ENCODE measurements at regions not wholly inside any gene's neighbourhood (a gene's known extent, or its start where the extent isn't known, plus 50 kb on each side); places are given as distances from the start of the nearest gene placed in this dataset.

DNA sequence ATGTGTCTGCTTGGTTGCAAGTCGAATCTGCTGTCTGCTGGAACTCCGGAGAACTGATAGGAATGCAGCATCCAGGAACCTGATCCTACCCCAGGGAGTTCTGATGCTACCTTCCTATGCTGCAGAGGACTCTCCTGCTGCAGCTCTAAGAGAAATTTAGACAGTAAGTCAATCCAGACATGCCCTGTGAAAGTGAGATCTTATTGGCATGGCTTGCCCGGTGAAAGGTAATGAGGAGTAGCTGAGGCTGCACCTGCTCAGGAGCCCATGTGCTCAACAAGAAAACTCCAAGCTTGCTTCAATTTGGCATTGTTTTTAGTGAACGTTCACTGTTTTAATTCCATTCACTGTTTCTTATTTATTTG lies 217.3 kb upstream of the SERP2 start:
- ChIA-PET POLR2A (no interaction called here), CTCF (no interaction called here)
- no peak overlapping the region for H3K4me3 ChIP-seq (ENCODE audit: low read depth, low read length)
- H3K27ac Mint-ChIP-seq (ENCODE audit: unreplicated experiment): no peak overlapping the region
- H3K9me3 Mint-ChIP-seq (ENCODE audit: unreplicated experiment): no peaks in the 10 kb centered on the region
- peaks cover 12% of the 10 kb centered on the region; the same call in 1 of the 2 replicates for H3K4me1 ChIP-seq
- H3K4me3 Mint-ChIP-seq (ENCODE audit: unreplicated experiment): peak overlapping the region; percentile 38
- no peaks in the 10 kb centered on the region for H3K27me3 Mint-ChIP-seq (ENCODE audit: insufficient read depth, unreplicated experiment)
- intact Hi-C loops (cut with micrococcal nuclease; ENCODE audit: unreplicated experiment): no loop called here
- no peaks in the 10 kb centered on the region for H3K36me3 ChIP-seq (ENCODE audit: control insufficient read depth, insufficient read depth, low read length)
- H3K27me3 ChIP-seq (replicated peaks; ENCODE audit: control insufficient read depth, insufficient read depth, low read length): no peaks in the 10 kb centered on the region
- no TSS peak for BruUV-seq (replicated peaks)
- no peak for DNase-seq
- peaks cover 5% of the 10 kb centered on the region for H3K36me3 Mint-ChIP-seq (ENCODE audit: insufficient read depth, unreplicated experiment)
- H3K9me3 ChIP-seq: no peaks in the 10 kb centered on the region
- peaks cover 19% of the 10 kb centered on the region for H3K4me1 Mint-ChIP-seq (ENCODE audit: low read depth, unreplicated experiment)
- TF ChIP-seq, protein P1, sequence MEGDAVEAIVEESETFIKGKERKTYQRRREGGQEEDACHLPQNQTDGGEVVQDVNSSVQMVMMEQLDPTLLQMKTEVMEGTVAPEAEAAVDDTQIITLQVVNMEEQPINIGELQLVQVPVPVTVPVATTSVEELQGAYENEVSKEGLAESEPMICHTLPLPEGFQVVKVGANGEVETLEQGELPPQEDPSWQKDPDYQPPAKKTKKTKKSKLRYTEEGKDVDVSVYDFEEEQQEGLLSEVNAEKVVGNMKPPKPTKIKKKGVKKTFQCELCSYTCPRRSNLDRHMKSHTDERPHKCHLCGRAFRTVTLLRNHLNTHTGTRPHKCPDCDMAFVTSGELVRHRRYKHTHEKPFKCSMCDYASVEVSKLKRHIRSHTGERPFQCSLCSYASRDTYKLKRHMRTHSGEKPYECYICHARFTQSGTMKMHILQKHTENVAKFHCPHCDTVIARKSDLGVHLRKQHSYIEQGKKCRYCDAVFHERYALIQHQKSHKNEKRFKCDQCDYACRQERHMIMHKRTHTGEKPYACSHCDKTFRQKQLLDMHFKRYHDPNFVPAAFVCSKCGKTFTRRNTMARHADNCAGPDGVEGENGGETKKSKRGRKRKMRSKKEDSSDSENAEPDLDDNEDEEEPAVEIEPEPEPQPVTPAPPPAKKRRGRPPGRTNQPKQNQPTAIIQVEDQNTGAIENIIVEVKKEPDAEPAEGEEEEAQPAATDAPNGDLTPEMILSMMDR (IDR thresholded peaks at IDR 0.05; ENCODE audit: insufficient read depth in 1 of 2, low read depth in 1 of 2, low read length in 1 of 2, severe bottlenecking in 1 of 2, unreplicated experiment in 1 of 2): no peak

DNA sequence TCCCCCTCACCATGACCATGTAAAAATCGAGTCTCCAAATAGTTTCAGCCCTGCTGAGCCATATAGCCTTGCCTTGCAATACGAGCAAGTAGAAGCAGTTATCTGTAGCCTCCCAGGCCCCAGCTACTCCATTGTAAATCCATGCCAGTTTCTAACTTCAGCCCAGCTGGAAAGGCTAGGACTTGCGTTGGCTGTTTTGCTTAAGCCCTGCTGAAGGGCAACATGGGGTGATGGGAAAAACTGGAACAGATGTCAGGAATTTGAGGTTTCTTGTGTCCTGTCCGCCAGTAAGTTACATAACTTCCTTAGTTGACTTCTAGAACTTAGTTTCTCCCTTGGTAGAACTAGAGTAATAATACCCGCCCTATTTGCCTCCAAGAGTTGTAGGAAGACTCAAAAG lies 216.0 kb upstream of the SERP2 start:
- Mint-ChIP-seq H3K27me3 (ENCODE audit: insufficient read depth, unreplicated experiment) (no peaks in the 10 kb centered on the region), H3K36me3 (ENCODE audit: insufficient read depth, unreplicated experiment) (peaks cover 5% of the 10 kb centered on the region), H3K4me1 (ENCODE audit: low read depth, unreplicated experiment) (peaks cover 10% of the 10 kb centered on the region), H3K4me3 (ENCODE audit: unreplicated experiment) (no peak overlapping the region), H3K9me3 (ENCODE audit: unreplicated experiment) (no peaks in the 10 kb centered on the region), H3K27ac (ENCODE audit: unreplicated experiment) (no peak overlapping the region)
- intact Hi-C loops (cut with micrococcal nuclease; ENCODE audit: unreplicated experiment): no loop called here
- Histone ChIP-seq H3K36me3 (ENCODE audit: control insufficient read depth, insufficient read depth, low read length) (no peaks in the 10 kb centered on the region), H3K9me3 (no peaks in the 10 kb centered on the region), H3K27me3 (replicated peaks; ENCODE audit: control insufficient read depth, insufficient read depth, low read length) (no peaks in the 10 kb centered on the region), H3K4me3 (ENCODE audit: low read depth, low read length) (no peak overlapping the region), H3K4me1 (0 out of 2 replicates have a peak, but pooled peaks cover 4% of the 10 kb centered on the region)
- DNase-seq: no peak
- no TSS peak for BruUV-seq (replicated peaks)
- CTCF ChIA-PET: no interaction called here
- TF ChIP-seq, protein P1 (IDR thresholded peaks at IDR 0.05; ENCODE audit: insufficient read depth in 1 of 2, low read depth in 1 of 2, low read length in 1 of 2, severe bottlenecking in 1 of 2, unreplicated experiment in 1 of 2): no peak
- POLR2A ChIA-PET: no interaction called here

DNA sequence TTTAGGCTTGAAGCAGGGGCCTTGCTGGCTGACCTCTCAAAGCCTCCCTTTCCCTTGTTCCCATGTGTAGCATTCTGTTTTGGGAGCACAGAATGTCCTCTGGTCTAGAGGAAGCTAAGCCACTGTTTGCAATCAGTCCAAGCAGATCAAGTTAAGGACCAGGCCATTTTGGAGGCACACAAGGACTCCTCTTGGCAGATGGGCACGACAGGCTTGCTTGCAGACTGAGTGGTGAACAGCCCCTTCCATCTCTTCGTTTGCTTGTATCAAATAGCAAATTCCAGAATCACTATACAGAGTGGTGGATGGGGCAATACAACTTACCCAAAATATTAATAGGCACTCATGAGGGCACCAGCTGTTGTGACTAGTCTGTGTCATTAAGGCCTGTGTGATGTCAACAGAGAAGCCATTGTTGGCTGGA lies 215.5 kb upstream of the SERP2 start:
- intact Hi-C loops (cut with micrococcal nuclease; ENCODE audit: unreplicated experiment): no loop called here
- no peak overlapping the region for H3K4me3 Mint-ChIP-seq (ENCODE audit: unreplicated experiment)
- no TSS peak for BruUV-seq (replicated peaks)
- 0 out of 2 replicates have a peak, but pooled peaks cover 4% of the 10 kb centered on the region for H3K4me1 ChIP-seq
- H3K36me3 Mint-ChIP-seq (ENCODE audit: insufficient read depth, unreplicated experiment): peaks cover 5% of the 10 kb centered on the region
- H3K27me3 Mint-ChIP-seq (ENCODE audit: insufficient read depth, unreplicated experiment): no peaks in the 10 kb centered on the region
- CTCF ChIA-PET: no interaction called here
- TF ChIP-seq, protein P1 (IDR thresholded peaks at IDR 0.05; ENCODE audit: insufficient read depth in 1 of 2, low read depth in 1 of 2, low read length in 1 of 2, severe bottlenecking in 1 of 2, unreplicated experiment in 1 of 2): no peak
- no peaks in the 10 kb centered on the region for H3K9me3 Mint-ChIP-seq (ENCODE audit: unreplicated experiment)
- H3K4me3 ChIP-seq (ENCODE audit: low read depth, low read length): no peak overlapping the region
- H3K9me3 ChIP-seq: no peaks in the 10 kb centered on the region
- H3K36me3 ChIP-seq (ENCODE audit: control insufficient read depth, insufficient read depth, low read length): no peaks in the 10 kb centered on the region
- peaks cover 8% of the 10 kb centered on the region for H3K4me1 Mint-ChIP-seq (ENCODE audit: low read depth, unreplicated experiment)
- no peak overlapping the region for H3K27ac Mint-ChIP-seq (ENCODE audit: unreplicated experiment)
- POLR2A ChIA-PET: no interaction called here
- no peak for DNase-seq
- H3K27me3 ChIP-seq (replicated peaks; ENCODE audit: control insufficient read depth, insufficient read depth, low read length): no peaks in the 10 kb centered on the region

All from Caco-2 (cell line).